CD14-positive monocyte (primary cell): ENCODE measurements at regions not wholly inside any gene's neighbourhood (a gene's known extent, or its start where the extent isn't known, plus 50 kb on each side); places are given as distances from the start of the nearest gene placed in this dataset.

Experiments used
- DNase-seq, 3 donors: peaks; one replicate each; pipeline ENCODE4 v3.0.0-alpha.2; 2011 to 2022
- H2AFZ ChIP-seq: 2 replicates; pipeline ENCODE4 v1.6.0; 2012; ENCODE audit warnings: mild to moderate bottlenecking, low read depth, low read length, inconsistent platforms; ENCODE audit not compliant: insufficient read depth, poor library complexity, severe bottlenecking
- H3K27ac ChIP-seq, 2 donors: 1 replicate in 1 of 2; 2 replicates in 1 of 2; pipeline ENCODE4 v1.5.1; 2012 to 2013; ENCODE audit warnings: low read length in 2 of 2, control low read depth in 1 of 2, inconsistent platforms in 1 of 2, low read depth in 1 of 2, mild to moderate bottlenecking in 1 of 2
- H3K27me3 ChIP-seq, 2 donors: one replicate each; pipeline versions ENCODE4 v1.6.0 to v1.6.1; 2011 to 2013; ENCODE audit warnings: low read length in 2 of 2; ENCODE audit not compliant: control insufficient read depth in 2 of 2, insufficient read depth in 2 of 2
- H3K36me3 ChIP-seq, 2 donors: replicated peaks in 1 of 2; 1 replicate in 1 of 2; 2 replicates in 1 of 2; pipeline versions ENCODE4 v1.5.1 to v1.6.1; 2012 to 2013; ENCODE audit warnings: low read length in 2 of 2, control low read depth in 1 of 2, inconsistent platforms in 1 of 2, mild to moderate bottlenecking in 1 of 2; ENCODE audit not compliant: insufficient read depth in 2 of 2, control insufficient read depth in 1 of 2
- H3K4me1 ChIP-seq, 2 donors: 1 replicate in 1 of 2; 2 replicates in 1 of 2; pipeline versions ENCODE4 v1.5.1 to v1.6.1; 2012 to 2013; ENCODE audit warnings: low read length in 2 of 2, control low read depth in 1 of 2, inconsistent platforms in 1 of 2, mild to moderate bottlenecking in 1 of 2, moderate library complexity in 1 of 2; ENCODE audit not compliant: insufficient read depth in 2 of 2, control insufficient read depth in 1 of 2
- H3K4me2 ChIP-seq: replicated peaks from 2 replicates; pipeline ENCODE3; 2012; ENCODE audit warnings: low read length, moderate library complexity, mild to moderate bottlenecking; ENCODE audit not compliant: poor library complexity, severe bottlenecking; ENCODE audit errors: extremely low read depth
- H3K4me3 ChIP-seq, 3 experiments: fragments of 200-600 bp in 1 of 3; sonication (generic) in 1 of 3; replicated peaks in 1 of 3; 1 replicate in 2 of 3; 2 replicates in 1 of 3; pipeline ENCODE4 v1.5.1; 2011 to 2013; ENCODE audit warnings: low read length in 3 of 3, mild to moderate bottlenecking in 3 of 3, control low read depth in 2 of 3, low read depth in 2 of 3, inconsistent platforms in 1 of 3, moderate library complexity in 1 of 3
- H3K79me2 ChIP-seq: 2 replicates; pipeline ENCODE4 v1.6.0; 2012; ENCODE audit warnings: mild to moderate bottlenecking, control low read depth, inconsistent platforms, low read length, moderate library complexity; ENCODE audit not compliant: insufficient read depth
- H3K9ac ChIP-seq: 2 replicates; pipeline ENCODE4 v1.6.0; 2017; ENCODE audit warnings: low read length, mild to moderate bottlenecking; ENCODE audit not compliant: insufficient read depth, poor library complexity, severe bottlenecking
- H3K9me3 ChIP-seq, 2 donors: replicated peaks in 1 of 2; 1 replicate in 1 of 2; 2 replicates in 1 of 2; pipeline versions ENCODE4 v1.5.1 to v1.6.1; 2012 to 2013; ENCODE audit warnings: low read length in 2 of 2, control low read depth in 1 of 2; ENCODE audit not compliant: control insufficient read depth in 1 of 2, insufficient read depth in 1 of 2
- H4K20me1 ChIP-seq: 2 replicates; pipeline ENCODE4 v1.6.0; 2012; ENCODE audit warnings: mild to moderate bottlenecking, low read length, control low read depth, moderate library complexity; ENCODE audit not compliant: insufficient read depth
- H3K27ac Mint-ChIP-seq, 7 donors: one replicate each; pipeline ENCODE4 v1.8.0; 2020; ENCODE audit warnings: mild to moderate bottlenecking in 7 of 7, mixed read lengths in 7 of 7, moderate library complexity in 6 of 7, inconsistent platforms in 2 of 7
- H3K27me3 Mint-ChIP-seq, 3 donors: one replicate each; pipeline ENCODE4 v1.8.0; 2021 to 2022; ENCODE audit warnings: low read depth in 3 of 3, mild to moderate bottlenecking in 3 of 3, mixed read lengths in 3 of 3, moderate library complexity in 3 of 3, inconsistent platforms in 1 of 3
- H3K36me3 Mint-ChIP-seq, 2 donors: one replicate each; pipeline ENCODE4 v1.8.0; 2020; ENCODE audit warnings: mixed read lengths in 2 of 2, inconsistent platforms in 1 of 2, mild to moderate bottlenecking in 1 of 2
- H3K4me1 Mint-ChIP-seq: one replicate; pipeline ENCODE4 v1.8.0; 2020; ENCODE audit warnings: mild to moderate bottlenecking, mixed read lengths
- H3K4me3 Mint-ChIP-seq, 2 donors: one replicate each; pipeline ENCODE4 v1.8.0; 2020; ENCODE audit warnings: mild to moderate bottlenecking in 2 of 2, mixed read lengths in 2 of 2, moderate library complexity in 1 of 2
- H3K9me3 Mint-ChIP-seq, 7 donors: one replicate each; pipeline ENCODE4 v1.8.0; 2020 to 2022; ENCODE audit warnings: mixed read lengths in 7 of 7, mild to moderate bottlenecking in 6 of 7, moderate library complexity in 6 of 7, inconsistent platforms in 2 of 7
- CTCF ChIP-seq: fragments of 200-600 bp; IDR thresholded peaks from one replicate; pipeline ENCODE4 v1.8.0; 2022; ENCODE audit warnings: antibody characterized with exemption, mild to moderate bottlenecking
- WGBS: methylation state at CpG from one replicate; pipeline ENCODE4 v1.1.5; 2013; ENCODE audit warnings: missing lambda C conversion rate; ENCODE audit not compliant: insufficient coverage; 5-methylcytosine and 5-hydroxymethylcytosine counted together
- intact Hi-C, 2 donors: fragments of 100-400 bp; cut with micrococcal nuclease; formaldehyde crosslinking; loops; one replicate each; pipeline versions ENCODE4 v1.15.0 to v1.15.1; 2023

GRCh38 chr1:163912170-163912884 lies 590.6 kb downstream of the NUF2 start:
- no peak for TF ChIP-seq CTCF
- Mint-ChIP-seq H3K9me3 (peaks cover 5 to 16% (median 9%) of the 10 kb centered on the region in 7 donors), H3K27me3 (peaks cover 0 to 1% (median 0%) of the 10 kb centered on the region in 3 donors), H3K4me1 (no peaks in the 10 kb centered on the region), H3K4me3 (no peak overlapping the region), H3K27ac (no peak overlapping the region), H3K36me3 (no peaks in the 10 kb centered on the region)
- Histone ChIP-seq H4K20me1 (no peaks in the 10 kb centered on the region), H3K9ac (no peak overlapping the region), H3K9me3 (peaks cover 10 to 11% of the 10 kb centered on the region in 2 donors), H3K27ac (no peak overlapping the region), H3K79me2 (no peaks in the 10 kb centered on the region), H3K4me3 (no peak overlapping the region), H3K4me2 (no peak overlapping the region), H3K27me3 (no peaks in the 10 kb centered on the region), H3K36me3 (no peaks in the 10 kb centered on the region), H2AFZ (no peak overlapping the region), H3K4me1 (no peaks in the 10 kb centered on the region)
- intact Hi-C loops: no loop called here
- DNase-seq: no peak
- 100% methylated on average over 1 of the region's 4 CpGs for WGBS

DNA sequence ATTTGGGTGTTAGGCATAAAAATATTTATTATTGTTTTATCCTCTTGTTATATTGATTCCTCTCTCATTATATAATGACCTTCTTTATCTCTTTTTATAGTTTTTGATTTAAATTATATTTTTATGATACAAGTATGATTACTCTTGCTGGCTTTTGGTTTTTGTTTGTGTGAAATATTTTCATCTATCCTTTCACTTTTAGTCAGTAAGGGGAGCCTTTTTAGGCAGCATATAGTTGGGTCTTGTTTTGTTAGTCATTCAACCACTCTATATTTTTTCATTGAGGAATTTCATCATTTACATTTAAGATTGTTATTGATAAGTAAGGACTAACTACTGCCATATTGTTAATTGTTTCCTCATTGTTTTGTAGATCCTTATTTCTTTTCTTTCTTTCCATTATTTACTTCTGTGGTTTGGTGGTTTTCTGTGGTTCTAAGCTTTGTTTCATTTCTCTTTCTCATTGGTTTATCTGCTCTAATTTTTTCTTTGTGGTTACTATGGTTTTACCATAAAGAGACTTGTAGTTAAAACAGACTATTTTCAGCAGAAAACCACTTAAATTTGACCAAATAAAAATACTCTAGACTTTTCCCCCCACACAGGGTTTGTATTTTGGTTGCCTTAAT lies 593.1 kb downstream of the NUF2 start:
- no peak overlapping the region for H2AFZ ChIP-seq
- H3K9ac ChIP-seq: no peak overlapping the region
- peaks cover 0 to 7% of the 10 kb centered on the region in 2 donors for H3K9me3 ChIP-seq
- no peak overlapping the region for H3K4me2 ChIP-seq
- H3K27me3 ChIP-seq: no peaks in the 10 kb centered on the region
- intact Hi-C loops: no loop called here
- no peaks in the 10 kb centered on the region for H3K4me1 ChIP-seq
- Mint-ChIP-seq H3K4me3 (no peak overlapping the region), H3K27me3 (no peaks in the 10 kb centered on the region), H3K4me1 (no peaks in the 10 kb centered on the region), H3K36me3 (no peaks in the 10 kb centered on the region), H3K27ac (no peak overlapping the region), H3K9me3 (peaks cover 0 to 10% (median 6%) of the 10 kb centered on the region in 7 donors)
- H4K20me1 ChIP-seq: no peaks in the 10 kb centered on the region
- H3K27ac ChIP-seq: no peak overlapping the region
- no peak for DNase-seq
- H3K79me2 ChIP-seq: no peaks in the 10 kb centered on the region
- TF ChIP-seq CTCF: no peak
- H3K4me3 ChIP-seq: no peak overlapping the region
- H3K36me3 ChIP-seq: no peaks in the 10 kb centered on the region
